ENCODE measurements at regions not wholly inside any gene's neighbourhood (a gene's known extent, or its start where the extent isn't known, plus 50 kb on each side); places are given as distances from the start of the nearest gene placed in this dataset.

DNA sequence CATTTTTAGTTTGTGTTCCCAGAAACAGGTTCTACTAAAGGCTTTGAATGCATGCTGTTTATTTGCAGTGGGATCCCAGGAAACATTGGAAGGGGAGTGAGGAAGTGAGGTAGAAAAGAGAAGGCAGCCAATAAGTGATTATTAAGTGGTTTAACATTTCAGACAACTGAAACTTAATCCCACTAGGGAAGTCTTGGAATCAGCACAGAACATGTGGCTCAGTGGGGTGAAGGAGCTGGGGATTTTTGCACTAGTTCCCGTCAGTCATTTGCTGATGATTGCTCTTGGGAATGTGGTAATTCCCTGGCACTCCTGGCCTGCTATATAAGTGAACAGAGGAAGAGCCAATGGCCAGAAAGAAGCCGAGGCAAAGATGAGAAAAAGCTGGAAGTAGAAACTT, 1053.0 kb upstream of the IGFBP7 start:
- Histone ChIP-seq H3K9ac (ENCODE audit: low read length) (no peak overlapping the region), H2BK120ac (ENCODE audit: insufficient read depth, low read length, poor library complexity) (no peak overlapping the region)
- WGBS (ENCODE audit: extremely low coverage, insufficient coverage, insufficient read length) = no CpG with 5 or more reads among the region's 2 CpGs

DNA sequence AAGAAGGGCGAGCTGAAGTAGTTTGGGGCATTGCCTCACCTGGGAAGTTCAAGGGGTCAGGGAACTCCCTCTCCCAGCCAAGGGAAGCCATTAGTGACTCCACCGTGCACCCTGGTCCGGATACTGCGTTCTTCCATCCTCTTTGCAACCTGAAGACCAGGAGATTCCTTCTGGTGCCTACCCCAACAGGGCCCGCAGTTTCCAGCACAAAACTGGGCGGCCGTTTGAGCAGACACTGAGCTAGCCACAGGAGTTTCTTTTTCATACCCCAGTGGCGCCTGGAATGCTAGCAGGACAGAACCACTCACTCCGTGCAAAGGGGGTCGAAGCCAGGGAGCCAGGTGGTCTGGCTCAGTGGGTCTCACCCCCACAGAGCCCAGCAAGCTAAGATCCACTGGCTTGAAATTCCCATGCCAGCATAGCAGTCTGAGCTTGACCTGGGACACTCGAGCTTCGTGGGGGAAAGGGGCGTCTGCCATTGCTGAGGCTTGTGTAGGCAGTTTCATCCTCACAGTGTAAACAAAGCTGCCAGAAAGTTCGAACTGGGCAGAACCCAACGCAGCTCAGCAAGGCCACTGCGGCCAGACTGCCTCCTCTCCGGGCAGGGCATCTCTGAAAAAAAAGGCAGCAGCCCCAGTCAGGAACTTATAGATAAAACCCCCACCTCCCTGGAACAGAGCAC, 1039.4 kb upstream of the IGFBP7 start:
- Histone ChIP-seq H3K79me1 (ENCODE audit: low read length) (no peaks in the 10 kb centered on the region), H3K9me3 (ENCODE audit: insufficient read depth, low read depth, low read length) (no peaks in the 10 kb centered on the region), H3K4me1 (ENCODE audit: control insufficient read depth in 1 of 2, insufficient read depth in 2 of 2, low read length in 2 of 2) (no peaks in the 10 kb centered on the region), H3K9ac (ENCODE audit: low read length) (no peak overlapping the region), H4K8ac (ENCODE audit: low read depth, low read length) (no peak overlapping the region), H3K36me3 (ENCODE audit: control insufficient read depth in 1 of 2, insufficient read depth in 2 of 2, low read length in 2 of 2) (no peaks in the 10 kb centered on the region), H2AK5ac (ENCODE audit: low read length) (no peak overlapping the region), H3K4me2 (ENCODE audit: low read length) (no peak overlapping the region), H2BK5ac (ENCODE audit: low read depth, low read length, poor library complexity) (no peak overlapping the region), H3K23ac (ENCODE audit: low read length) (no peak overlapping the region), H2BK120ac (ENCODE audit: insufficient read depth, low read length, poor library complexity) (no peak overlapping the region), H3K4ac (ENCODE audit: low read depth, low read length) (no peak overlapping the region), H3K27ac (ENCODE audit: low read depth, low read length) (no peak overlapping the region), H3K4me3 (ENCODE audit: low read depth, low read length) (peak overlapping the region; percentile 37), H2BK12ac (ENCODE audit: low read length) (no peak overlapping the region), H3K18ac (ENCODE audit: low read length) (no peak overlapping the region), H3K27me3 (ENCODE audit: insufficient read depth, low read length) (no peaks in the 10 kb centered on the region), H3K14ac (ENCODE audit: low read length) (no peak overlapping the region), H4K12ac (ENCODE audit: low read depth, low read length) (no peak overlapping the region), H2AFZ (ENCODE audit: insufficient read depth, low read length, poor library complexity) (no peak overlapping the region), H4K91ac (ENCODE audit: low read depth, low read length) (no peak overlapping the region), H3K79me2 (ENCODE audit: control insufficient read depth, insufficient read depth, low read length, poor library complexity) (no peaks in the 10 kb centered on the region)
- DNase-seq = no peak
- no CpG with 5 or more reads among the region's 17 CpGs for WGBS (ENCODE audit: extremely low coverage, insufficient coverage, insufficient read length)

More for the DNA sequence above, 1053.0 kb upstream of the IGFBP7 start:
- no peaks in the 10 kb centered on the region for H3K4me1 ChIP-seq (ENCODE audit: control insufficient read depth in 1 of 2, insufficient read depth in 2 of 2, low read length in 2 of 2)
- H3K79me2 ChIP-seq (ENCODE audit: control insufficient read depth, insufficient read depth, low read length, poor library complexity) = no peaks in the 10 kb centered on the region
- no peak overlapping the region for H2BK12ac ChIP-seq (ENCODE audit: low read length)
- no peak overlapping the region for H3K14ac ChIP-seq (ENCODE audit: low read length)
- no peak overlapping the region for H2AK5ac ChIP-seq (ENCODE audit: low read length)
- H3K27ac ChIP-seq (ENCODE audit: low read depth, low read length) = no peak overlapping the region
- H2AFZ ChIP-seq (ENCODE audit: insufficient read depth, low read length, poor library complexity) = no peak overlapping the region
- H4K91ac ChIP-seq (ENCODE audit: low read depth, low read length) = no peak overlapping the region
- no peak for DNase-seq
- no peaks in the 10 kb centered on the region for H3K27me3 ChIP-seq (ENCODE audit: insufficient read depth, low read length)
- H3K4ac ChIP-seq (ENCODE audit: low read depth, low read length) = no peak overlapping the region
- H3K9me3 ChIP-seq (ENCODE audit: insufficient read depth, low read depth, low read length) = no peaks in the 10 kb centered on the region
- H3K79me1 ChIP-seq (ENCODE audit: low read length) = no peaks in the 10 kb centered on the region
- H2BK5ac ChIP-seq (ENCODE audit: low read depth, low read length, poor library complexity) = no peak overlapping the region
- H3K4me3 ChIP-seq (ENCODE audit: low read depth, low read length) = no peak overlapping the region
- no peak overlapping the region for H3K23ac ChIP-seq (ENCODE audit: low read length)
- no peak overlapping the region for H4K8ac ChIP-seq (ENCODE audit: low read depth, low read length)
- H3K18ac ChIP-seq (ENCODE audit: low read length) = no peak overlapping the region
- H3K36me3 ChIP-seq (ENCODE audit: control insufficient read depth in 1 of 2, insufficient read depth in 2 of 2, low read length in 2 of 2) = no peaks in the 10 kb centered on the region
- no peak overlapping the region for H3K4me2 ChIP-seq (ENCODE audit: low read length)
- H4K12ac ChIP-seq (ENCODE audit: low read depth, low read length) = no peak overlapping the region

DNA sequence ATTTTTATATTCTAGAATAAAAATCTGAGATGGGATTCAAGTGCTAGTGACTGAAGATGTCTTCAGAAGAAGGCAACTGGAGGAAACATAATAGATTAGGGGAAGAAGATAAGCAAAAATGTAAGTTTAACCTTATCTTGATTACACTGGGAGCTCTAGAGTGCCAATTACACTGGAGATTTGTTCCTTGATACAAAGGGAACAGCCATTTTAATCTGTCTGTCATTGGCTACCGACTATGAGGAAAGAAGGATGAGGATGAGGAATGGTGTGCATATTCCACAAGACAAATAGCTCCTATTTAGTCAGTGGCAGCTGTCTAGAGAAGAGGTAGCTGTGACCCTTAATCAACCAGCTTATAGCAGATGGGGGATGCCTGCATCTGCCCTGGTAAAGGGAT, 1034.5 kb upstream of the IGFBP7 start:
- no peak overlapping the region for H4K12ac ChIP-seq (ENCODE audit: low read depth, low read length)
- no peak overlapping the region for H3K18ac ChIP-seq (ENCODE audit: low read length)
- DNase-seq = no peak
- no peaks in the 10 kb centered on the region for H3K79me1 ChIP-seq (ENCODE audit: low read length)
- no peak overlapping the region for H3K4me3 ChIP-seq (ENCODE audit: low read depth, low read length)
- H4K8ac ChIP-seq (ENCODE audit: low read depth, low read length) = no peak overlapping the region
- H2BK12ac ChIP-seq (ENCODE audit: low read length) = no peak overlapping the region
- no peak overlapping the region for H3K9ac ChIP-seq (ENCODE audit: low read length)
- H3K27me3 ChIP-seq (ENCODE audit: insufficient read depth, low read length) = no peaks in the 10 kb centered on the region
- H2AFZ ChIP-seq (ENCODE audit: insufficient read depth, low read length, poor library complexity) = no peak overlapping the region
- H2AK5ac ChIP-seq (ENCODE audit: low read length) = no peak overlapping the region
- no CpG with 5 or more reads among the region's 1 CpG for WGBS (ENCODE audit: extremely low coverage, insufficient coverage, insufficient read length)
- H3K4ac ChIP-seq (ENCODE audit: low read depth, low read length) = no peak overlapping the region
- H3K36me3 ChIP-seq (ENCODE audit: control insufficient read depth in 1 of 2, insufficient read depth in 2 of 2, low read length in 2 of 2) = no peaks in the 10 kb centered on the region
- no peak overlapping the region for H3K27ac ChIP-seq (ENCODE audit: low read depth, low read length)
- H4K91ac ChIP-seq (ENCODE audit: low read depth, low read length) = no peak overlapping the region
- no peak overlapping the region for H3K4me2 ChIP-seq (ENCODE audit: low read length)
- no peaks in the 10 kb centered on the region for H3K9me3 ChIP-seq (ENCODE audit: insufficient read depth, low read depth, low read length)
- H2BK120ac ChIP-seq (ENCODE audit: insufficient read depth, low read length, poor library complexity) = no peak overlapping the region
- no peak overlapping the region for H3K14ac ChIP-seq (ENCODE audit: low read length)
- H2BK5ac ChIP-seq (ENCODE audit: low read depth, low read length, poor library complexity) = no peak overlapping the region
- H3K23ac ChIP-seq (ENCODE audit: low read length) = no peak overlapping the region
- H3K79me2 ChIP-seq (ENCODE audit: control insufficient read depth, insufficient read depth, low read length, poor library complexity) = no peaks in the 10 kb centered on the region
- no peaks in the 10 kb centered on the region for H3K4me1 ChIP-seq (ENCODE audit: control insufficient read depth in 1 of 2, insufficient read depth in 2 of 2, low read length in 2 of 2)

DNA sequence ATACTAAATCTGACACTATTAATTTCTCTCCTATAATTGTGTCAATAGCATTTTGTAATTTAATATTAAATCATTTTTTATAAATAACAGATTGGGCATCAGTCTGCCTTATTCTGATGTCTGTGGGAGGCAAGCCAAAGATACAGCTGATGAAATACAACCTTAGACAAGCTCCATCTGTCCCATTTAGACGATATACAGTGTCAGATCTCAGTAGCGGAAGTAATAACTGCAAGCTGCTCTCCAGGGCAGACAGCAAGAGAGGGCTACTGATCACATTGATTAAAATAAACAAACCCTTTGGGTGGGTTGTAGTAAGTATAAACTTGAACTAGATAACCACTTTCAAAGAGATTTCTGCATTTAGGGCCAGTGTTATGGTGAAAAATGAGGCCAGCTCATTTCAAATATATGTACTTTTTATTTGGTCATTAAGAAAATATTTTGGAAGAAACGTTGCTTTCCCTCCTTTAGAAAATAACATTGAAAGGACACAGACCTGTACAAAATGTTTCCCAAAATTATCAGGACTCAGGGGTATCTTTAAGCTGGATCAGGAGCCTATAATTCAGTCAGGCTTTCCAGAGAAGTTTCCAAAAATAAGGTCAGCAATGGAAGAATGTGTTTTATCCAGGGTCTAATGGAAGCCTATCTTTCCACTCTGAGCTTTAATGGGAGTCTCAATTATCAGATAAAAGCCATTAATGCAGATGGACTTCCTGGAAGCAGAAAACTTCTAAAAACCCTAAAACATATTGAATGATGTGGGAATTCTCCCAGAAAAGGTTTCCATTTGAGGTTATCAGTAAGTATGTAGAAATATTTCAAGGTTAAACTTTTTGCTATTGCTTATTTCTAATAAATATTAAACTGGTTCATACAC, 1028.8 kb upstream of the IGFBP7 start:
- Histone ChIP-seq H3K4me2 (ENCODE audit: low read length) (no peak overlapping the region), H2AFZ (ENCODE audit: insufficient read depth, low read length, poor library complexity) (no peak overlapping the region), H3K14ac (ENCODE audit: low read length) (no peak overlapping the region), H3K9ac (ENCODE audit: low read length) (no peak overlapping the region), H3K36me3 (ENCODE audit: control insufficient read depth in 1 of 2, insufficient read depth in 2 of 2, low read length in 2 of 2) (no peaks in the 10 kb centered on the region), H2BK5ac (ENCODE audit: low read depth, low read length, poor library complexity) (no peak overlapping the region), H3K23ac (ENCODE audit: low read length) (no peak overlapping the region), H3K27ac (ENCODE audit: low read depth, low read length) (no peak overlapping the region), H3K27me3 (ENCODE audit: insufficient read depth, low read length) (no peaks in the 10 kb centered on the region), H2AK5ac (ENCODE audit: low read length) (no peak overlapping the region), H3K79me2 (ENCODE audit: control insufficient read depth, insufficient read depth, low read length, poor library complexity) (no peaks in the 10 kb centered on the region), H3K9me3 (ENCODE audit: insufficient read depth, low read depth, low read length) (no peaks in the 10 kb centered on the region), H4K8ac (ENCODE audit: low read depth, low read length) (no peak overlapping the region), H3K4me3 (ENCODE audit: low read depth, low read length) (no peak overlapping the region), H3K79me1 (ENCODE audit: low read length) (no peaks in the 10 kb centered on the region), H4K91ac (ENCODE audit: low read depth, low read length) (no peak overlapping the region), H4K12ac (ENCODE audit: low read depth, low read length) (no peak overlapping the region), H2BK120ac (ENCODE audit: insufficient read depth, low read length, poor library complexity) (no peak overlapping the region), H3K4ac (ENCODE audit: low read depth, low read length) (no peak overlapping the region), H3K4me1 (ENCODE audit: control insufficient read depth in 1 of 2, insufficient read depth in 2 of 2, low read length in 2 of 2) (no peaks in the 10 kb centered on the region), H2BK12ac (ENCODE audit: low read length) (no peak overlapping the region), H3K18ac (ENCODE audit: low read length) (no peak overlapping the region)
- no CpG with 5 or more reads among the region's 3 CpGs for WGBS (ENCODE audit: extremely low coverage, insufficient coverage, insufficient read length)
- DNase-seq = no peak

Data from trophoblast cell (in vitro differentiated cells and primary cell).